ENCODE measurements at regions not wholly inside any gene's neighbourhood (a gene's known extent, or its start where the extent isn't known, plus 50 kb on each side); places are given as distances from the start of the nearest gene placed in this dataset.
A peak's percentile ranks its signal among the peaks of the same experiment; 100 is the strongest.

DNA sequence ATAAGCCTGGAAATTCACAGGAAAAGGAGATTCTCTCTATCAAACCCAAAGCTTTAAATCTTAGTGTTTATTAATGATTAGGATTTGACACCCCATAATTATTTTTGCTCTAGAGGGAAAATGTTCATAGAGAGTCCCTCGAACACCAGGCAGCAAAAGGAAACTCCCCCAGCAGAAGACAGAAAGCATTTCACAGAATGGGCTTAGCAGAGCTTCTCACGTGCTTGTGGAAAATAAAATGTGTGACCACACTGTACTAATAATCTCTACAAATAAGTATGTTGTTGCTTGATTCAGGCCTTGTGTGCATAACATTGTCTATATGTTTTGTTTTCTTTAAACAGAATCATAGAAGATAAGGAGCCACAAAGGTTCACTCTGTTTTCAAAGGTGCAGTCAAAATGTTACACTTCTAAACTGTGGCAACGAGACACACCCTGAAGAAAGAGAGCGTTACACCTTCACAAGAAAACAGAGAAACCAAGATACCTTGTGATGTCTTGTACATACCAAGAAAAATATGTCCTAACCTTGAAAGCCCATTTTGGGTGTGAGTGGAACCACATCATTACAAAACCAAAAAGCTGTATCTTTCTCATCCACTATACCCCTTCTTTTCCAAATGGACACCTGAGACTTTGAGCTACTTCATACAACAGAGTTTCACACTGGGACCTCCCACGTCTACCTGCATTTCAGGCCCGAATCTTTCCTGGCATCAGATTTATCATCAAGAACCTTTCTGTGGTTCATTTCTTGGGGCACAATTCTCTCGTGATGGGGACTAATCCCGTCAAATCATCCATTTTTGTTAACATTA is 282.5 kb downstream of the ETS1 start:
- Histone ChIP-seq H3K27ac (no peak overlapping the region), H3K36me3 (no peaks in the 10 kb centered on the region)

DNA sequence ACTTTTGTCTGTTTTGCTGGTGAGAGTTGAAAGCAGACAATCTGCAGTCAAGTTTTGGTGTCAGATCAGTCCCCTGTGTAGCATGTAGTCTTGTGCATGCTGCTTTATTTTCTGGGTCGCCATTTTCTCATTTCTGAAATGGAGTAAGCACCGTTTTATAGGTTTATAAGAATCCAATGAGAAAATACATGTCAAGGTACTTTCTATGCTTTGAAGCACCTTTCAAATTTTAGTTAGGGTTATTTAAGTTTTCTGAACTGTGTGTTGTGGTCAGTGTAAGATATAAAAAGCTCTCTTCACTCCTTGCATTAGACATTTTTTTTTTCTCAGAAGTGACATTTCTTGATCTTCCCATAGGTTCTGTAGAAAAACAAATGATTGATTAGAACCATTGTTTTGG is 283.2 kb downstream of the ETS1 start:
- Histone ChIP-seq H3K9me3 (no peaks in the 10 kb centered on the region), H3K36me3 (no peaks in the 10 kb centered on the region), H3K4me1 (peaks cover 9% of the 10 kb centered on the region), H3K4me3 (no peak overlapping the region), H3K27me3 (ENCODE audit: low read depth) (no peaks in the 10 kb centered on the region), H3K27ac (no peak overlapping the region)
- intact Hi-C loops (cut with DNase I) = no loop called here
- TF ChIP-seq, protein P1, sequence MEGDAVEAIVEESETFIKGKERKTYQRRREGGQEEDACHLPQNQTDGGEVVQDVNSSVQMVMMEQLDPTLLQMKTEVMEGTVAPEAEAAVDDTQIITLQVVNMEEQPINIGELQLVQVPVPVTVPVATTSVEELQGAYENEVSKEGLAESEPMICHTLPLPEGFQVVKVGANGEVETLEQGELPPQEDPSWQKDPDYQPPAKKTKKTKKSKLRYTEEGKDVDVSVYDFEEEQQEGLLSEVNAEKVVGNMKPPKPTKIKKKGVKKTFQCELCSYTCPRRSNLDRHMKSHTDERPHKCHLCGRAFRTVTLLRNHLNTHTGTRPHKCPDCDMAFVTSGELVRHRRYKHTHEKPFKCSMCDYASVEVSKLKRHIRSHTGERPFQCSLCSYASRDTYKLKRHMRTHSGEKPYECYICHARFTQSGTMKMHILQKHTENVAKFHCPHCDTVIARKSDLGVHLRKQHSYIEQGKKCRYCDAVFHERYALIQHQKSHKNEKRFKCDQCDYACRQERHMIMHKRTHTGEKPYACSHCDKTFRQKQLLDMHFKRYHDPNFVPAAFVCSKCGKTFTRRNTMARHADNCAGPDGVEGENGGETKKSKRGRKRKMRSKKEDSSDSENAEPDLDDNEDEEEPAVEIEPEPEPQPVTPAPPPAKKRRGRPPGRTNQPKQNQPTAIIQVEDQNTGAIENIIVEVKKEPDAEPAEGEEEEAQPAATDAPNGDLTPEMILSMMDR (IDR thresholded peaks at IDR 0.05) = no peak
- DNase-seq (no peak), ATAC-seq (no peak)

More for the DNA sequence above, 282.5 kb downstream of the ETS1 start:
- intact Hi-C loops (cut with DNase I) = no loop called here
- peak; percentile 30 to 49 for ATAC-seq
- peaks cover 2% of the 10 kb centered on the region for H3K4me1 ChIP-seq
- no peak for DNase-seq
- no peak overlapping the region for H3K4me3 ChIP-seq
- no peaks in the 10 kb centered on the region for H3K27me3 ChIP-seq (ENCODE audit: low read depth)
- TF ChIP-seq, protein P1 (IDR thresholded peaks at IDR 0.05) = no peak
- no peaks in the 10 kb centered on the region for H3K9me3 ChIP-seq

DNA sequence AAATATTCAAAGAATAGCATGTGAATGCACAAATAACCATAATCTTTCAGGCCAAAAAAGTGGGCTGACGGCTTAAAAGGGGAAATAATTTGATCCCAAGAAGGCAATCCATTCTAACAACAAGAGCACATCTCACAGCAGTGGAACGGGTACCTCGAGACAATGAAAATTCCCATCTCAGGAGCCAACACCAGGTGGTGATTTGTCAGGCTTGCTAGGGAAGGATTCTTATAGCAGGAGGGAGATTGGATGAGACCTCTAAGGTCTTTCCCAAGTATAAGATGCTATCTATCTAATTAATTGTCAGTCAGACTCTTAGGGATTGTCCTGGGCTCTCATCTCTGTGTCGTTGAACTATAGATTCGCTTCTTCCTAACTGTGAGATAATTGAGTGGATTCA is 284.0 kb downstream of the ETS1 start:
- no peaks in the 10 kb centered on the region for H3K9me3 ChIP-seq
- H3K36me3 ChIP-seq = no peaks in the 10 kb centered on the region
- H3K27me3 ChIP-seq (ENCODE audit: low read depth) = no peaks in the 10 kb centered on the region
- peaks cover 17% of the 10 kb centered on the region for H3K4me1 ChIP-seq
- no peak overlapping the region for H3K4me3 ChIP-seq
- H3K27ac ChIP-seq = no peak overlapping the region
- TF ChIP-seq, protein P1 (IDR thresholded peaks at IDR 0.05) = no peak
- no peak for ATAC-seq
- no peak for DNase-seq
- intact Hi-C loops (cut with DNase I) = no loop called here

DNA sequence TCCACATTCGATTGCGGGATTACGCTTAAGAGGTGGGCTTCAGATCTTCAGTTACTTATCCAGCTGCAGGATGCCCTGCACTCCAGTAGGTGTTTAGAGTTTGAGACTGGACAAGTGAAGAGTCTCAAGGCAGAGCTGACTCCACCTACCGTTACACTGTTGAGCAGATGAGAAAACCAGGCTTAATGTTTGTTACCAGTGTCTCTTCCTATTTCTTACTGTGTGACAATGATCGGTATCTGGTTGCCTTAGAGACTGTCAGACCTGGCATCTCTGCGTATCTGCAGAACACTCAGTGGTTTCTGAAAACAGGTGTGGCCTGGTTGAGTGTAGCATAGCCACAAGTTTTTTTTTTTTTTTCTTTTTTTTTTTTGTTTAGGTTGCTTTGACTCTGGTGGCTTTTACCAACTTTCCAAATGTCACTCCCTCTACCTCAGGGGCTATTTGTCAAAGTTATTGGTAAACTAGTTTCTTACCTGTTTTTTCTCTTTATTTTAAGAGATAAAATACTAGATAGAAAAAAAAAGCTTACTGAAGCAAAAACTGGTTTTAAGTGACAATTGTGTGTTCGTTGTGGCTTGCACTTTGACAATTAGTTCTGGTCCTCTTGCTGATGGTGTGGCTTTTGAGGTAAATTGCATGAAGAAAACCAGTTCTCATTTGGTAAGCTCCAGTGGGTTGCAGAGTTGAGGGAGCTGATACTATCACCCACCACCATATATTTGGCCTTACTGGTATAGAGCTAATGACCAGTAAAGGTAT is 284.8 kb downstream of the ETS1 start:
- no peaks in the 10 kb centered on the region for H3K36me3 ChIP-seq
- H3K9me3 ChIP-seq = no peaks in the 10 kb centered on the region
- peak overlapping the region; percentile 4 for H3K27ac ChIP-seq
- peak; percentile 74 to 80 for ATAC-seq
- H3K4me1 ChIP-seq = peaks cover 24% of the 10 kb centered on the region
- no peaks in the 10 kb centered on the region for H3K27me3 ChIP-seq (ENCODE audit: low read depth)
- no peak overlapping the region for H3K4me3 ChIP-seq
- DNase-seq = no peak
- TF ChIP-seq, protein P1 (IDR thresholded peaks at IDR 0.05) = no peak
- intact Hi-C loops (cut with DNase I) = no loop called here

DNA sequence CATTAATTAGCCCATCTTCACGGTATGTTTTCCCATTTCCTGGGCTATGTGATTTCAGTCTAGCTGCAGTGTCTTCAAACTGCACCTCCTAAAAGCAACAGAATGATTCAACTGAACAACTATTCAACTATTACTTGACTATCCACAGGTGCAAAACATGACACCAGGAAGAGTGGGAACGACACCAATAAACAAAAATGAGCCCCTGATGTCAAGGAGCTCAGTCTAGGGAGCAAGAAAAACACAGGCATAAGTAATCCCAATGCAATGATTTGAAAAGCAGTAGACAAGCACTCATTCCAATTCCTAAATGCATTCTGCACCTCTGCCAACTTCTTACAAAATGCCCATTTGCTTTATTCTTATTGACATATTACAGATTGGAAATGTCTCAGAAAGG is 285.6 kb downstream of the ETS1 start:
- Histone ChIP-seq H3K4me1 (peaks cover 31% of the 10 kb centered on the region), H3K4me3 (no peak overlapping the region), H3K9me3 (no peaks in the 10 kb centered on the region), H3K36me3 (no peaks in the 10 kb centered on the region), H3K27ac (peak overlapping the region; percentile 4), H3K27me3 (ENCODE audit: low read depth) (no peaks in the 10 kb centered on the region)
- intact Hi-C loops (cut with DNase I) = no loop called here
- DNase-seq (no peak), ATAC-seq (no peak)
- TF ChIP-seq, protein P1 (IDR thresholded peaks at IDR 0.05) = no peak

Data from lower lobe of right lung (tissue), 2 donors.